Stimulated activated CD4-positive, alpha-beta T cell treated with anti-CD3 and anti-CD28 coated beads, Interleukin-12 subunit alpha, Interleukin-12 subunit beta, amount 100 ng/mL, for 24 hours (primary cell): ENCODE measurements at regions not wholly inside any gene's neighbourhood (a gene's known extent, or its start where the extent isn't known, plus 50 kb on each side); places are given as distances from the start of the nearest gene placed in this dataset.
"Not testable (repeated sequence)": the region's sequence is repeated elsewhere in the genome, so short reads cannot be mapped to it uniquely, and the experiment has no call there.

Experiments used
- DNase-seq, 2 experiments: peaks; one replicate each; pipeline ENCODE4 v3.0.0-alpha.2; 2020; ENCODE audit warnings: low read depth in 2 of 2

GRCh38 chr9:118647331-118647730 lies 721.9 kb downstream of the BRINP1 start:
- no peak for DNase-seq

GRCh38 chr9:118650417-118650816 lies 718.8 kb downstream of the BRINP1 start:
- DNase-seq, result no peak

GRCh38 chr9:118651511-118651910 lies 717.7 kb downstream of the BRINP1 start:
- DNase-seq, result no peak

GRCh38 chr9:118652258-118652657 lies 717.0 kb downstream of the BRINP1 start:
- DNase-seq, result no peak

- no peak for DNase-seq
Measured at GRCh38 chr9:118652912-118653311, 716.3 kb downstream of the BRINP1 start.

- DNase-seq, result no peak
Measured at GRCh38 chr9:118659011-118659410, 710.2 kb downstream of the BRINP1 start.

GRCh38 chr9:118665226-118665919 lies 703.9 kb downstream of the BRINP1 start:
- DNase-seq, result no peak

- no peak for DNase-seq
Measured at GRCh38 chr9:118670011-118670953, 699.0 kb downstream of the BRINP1 start.

GRCh38 chr9:118674942-118675341 lies 694.3 kb downstream of the BRINP1 start:
- no peak for DNase-seq

GRCh38 chr9:118677936-118678653 lies 691.1 kb downstream of the BRINP1 start:
- DNase-seq, result not testable (repeated sequence)

GRCh38 chr9:118686959-118687358 lies 682.3 kb downstream of the BRINP1 start:
- no peak for DNase-seq

GRCh38 chr9:118689280-118689679 lies 680.0 kb downstream of the BRINP1 start:
- no peak for DNase-seq

- DNase-seq, result no peak
Measured at GRCh38 chr9:118692613-118693012, 676.6 kb downstream of the BRINP1 start.

- no peak for DNase-seq
Measured at GRCh38 chr9:118693645-118694044, 675.6 kb downstream of the BRINP1 start.

- DNase-seq, result not testable (repeated sequence)
Measured at GRCh38 chr9:118695249-118695648, 674.0 kb downstream of the BRINP1 start.

- DNase-seq, result no peak
Measured at GRCh38 chr9:118701985-118702384, 667.2 kb downstream of the BRINP1 start.

- DNase-seq, result no peak
Measured at GRCh38 chr9:118711843-118712242, 657.4 kb downstream of the BRINP1 start.

GRCh38 chr9:118721276-118721675 lies 648.0 kb downstream of the BRINP1 start:
- no peak for DNase-seq

GRCh38 chr9:118721923-118722322 lies 647.3 kb downstream of the BRINP1 start:
- no peak for DNase-seq

- DNase-seq, result no peak
Measured at GRCh38 chr9:118729981-118730380, 639.3 kb downstream of the BRINP1 start.

- DNase-seq, result no peak
Measured at GRCh38 chr9:118732998-118733397, 636.2 kb downstream of the BRINP1 start.

GRCh38 chr9:118734696-118735095 lies 634.5 kb downstream of the BRINP1 start:
- DNase-seq, result no peak
